Stromal cell of bone marrow (primary cell): ENCODE measurements at regions not wholly inside any gene's neighbourhood (a gene's known extent, or its start where the extent isn't known, plus 50 kb on each side); places are given as distances from the start of the nearest gene placed in this dataset.

Source experiments
- DNase-seq: peaks from one replicate; pipeline ENCODE4 v3.0.0-alpha.2; 2012; ENCODE audit warnings: low read depth

DNA sequence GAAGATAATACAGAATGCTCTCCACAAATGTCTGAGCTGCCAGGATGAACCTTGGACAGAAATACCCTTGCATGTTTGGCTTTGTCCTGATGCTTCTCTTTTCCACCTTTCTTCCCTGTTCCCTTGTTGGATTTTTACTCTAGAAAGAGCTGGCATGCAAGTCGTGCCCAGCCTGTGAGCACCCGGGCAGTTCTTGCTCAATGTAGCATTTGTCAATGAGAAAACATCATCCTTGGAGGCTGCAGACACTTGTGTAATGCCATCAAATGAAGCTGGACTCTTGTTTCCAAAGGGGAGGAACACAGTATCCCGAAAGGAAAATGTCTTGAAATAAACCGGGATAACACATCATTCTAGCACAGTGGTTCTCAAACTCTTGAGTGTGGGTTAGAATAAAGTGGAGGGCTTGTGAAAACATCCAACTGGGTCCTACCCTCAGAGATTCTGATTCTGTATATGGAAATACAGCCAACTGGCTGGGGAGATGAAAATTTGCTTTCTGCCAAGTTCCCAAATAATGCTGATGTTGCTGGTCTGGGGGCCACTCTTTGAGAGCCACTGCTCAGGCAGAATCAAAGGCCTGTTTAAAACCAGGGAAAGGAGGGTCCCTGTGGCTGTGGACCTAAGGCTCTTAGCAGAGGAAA lies 237.2 kb downstream of the SPATA18 start:
- DNase-seq, result no peak

DNA sequence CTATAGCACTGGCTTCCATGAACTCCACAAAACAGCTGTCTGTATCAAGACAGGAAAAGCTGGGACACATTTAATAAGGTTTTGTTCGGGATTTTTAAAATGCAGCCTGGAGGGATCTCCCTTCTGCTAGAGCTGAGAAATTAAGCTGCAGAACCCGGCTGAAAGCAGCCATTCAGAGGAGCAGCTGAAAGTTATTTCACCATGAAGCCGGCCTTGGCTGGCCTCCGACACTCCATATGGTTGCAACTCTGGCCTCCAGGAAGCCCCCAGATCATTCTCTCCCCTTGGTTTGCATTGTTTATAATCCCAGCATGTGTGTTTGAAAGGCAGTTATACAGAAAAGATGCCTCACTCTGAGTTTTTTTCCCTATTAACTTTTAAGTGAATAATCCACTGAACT lies 239.4 kb downstream of the SPATA18 start:
- DNase-seq, result no peak

DNA sequence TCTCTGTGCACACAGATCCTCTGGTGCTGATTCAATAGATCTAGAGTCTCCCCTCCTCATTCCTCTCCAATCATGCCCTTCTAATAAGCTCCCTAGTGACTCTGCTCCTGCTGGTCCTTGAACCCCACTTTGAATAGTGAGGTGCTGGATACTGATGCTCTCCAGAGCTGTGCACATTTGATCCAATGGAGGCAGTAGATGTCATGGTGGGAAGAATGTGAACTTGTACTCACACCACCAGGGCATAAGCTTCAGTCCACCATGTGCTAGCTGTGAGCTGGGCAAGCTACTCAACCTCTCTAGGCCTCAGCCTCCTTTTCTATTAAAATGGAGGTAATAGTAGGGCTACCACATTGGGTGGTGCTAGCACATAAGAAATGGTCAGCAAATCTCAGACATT lies 241.1 kb downstream of the SPATA18 start:
- DNase-seq, result no peak

DNA sequence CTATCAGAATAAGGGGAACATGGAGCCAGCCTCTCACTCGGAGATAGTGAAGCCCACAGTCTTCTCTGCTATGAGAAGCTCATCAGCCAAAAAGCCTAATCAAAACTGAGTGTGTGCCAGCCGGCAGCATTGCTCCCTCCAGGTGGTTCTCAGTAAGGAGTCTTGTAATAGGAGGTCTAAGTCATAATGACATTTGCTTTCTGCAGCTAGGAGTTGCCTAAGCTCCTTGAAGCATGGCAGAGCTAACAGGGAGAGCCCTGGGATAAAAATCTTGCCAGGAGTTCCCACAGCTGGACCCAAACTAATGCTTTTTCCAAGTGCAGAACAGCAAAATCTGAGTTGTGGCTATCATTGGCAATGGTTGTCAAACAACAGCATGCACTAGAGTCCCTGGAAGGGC lies 245.2 kb downstream of the SPATA18 start:
- no peak for DNase-seq

DNA sequence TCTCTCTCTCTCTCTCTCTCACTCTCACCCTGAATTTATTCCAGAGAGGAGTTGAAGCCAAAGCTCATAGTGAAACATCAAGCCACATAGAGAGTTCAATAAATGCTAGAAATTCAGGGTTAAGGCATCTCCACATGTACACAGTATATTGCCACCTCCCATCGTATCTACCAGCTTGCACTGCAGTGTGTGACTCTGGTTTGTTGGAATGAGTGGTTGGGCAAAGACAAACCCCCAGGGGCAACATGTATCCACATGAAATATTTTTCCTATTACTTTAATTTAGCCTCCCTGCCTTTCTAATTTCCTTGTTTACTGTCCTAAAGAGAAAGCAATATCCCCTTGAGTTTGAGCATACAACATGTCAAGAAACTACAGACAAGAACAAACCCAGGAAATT lies 247.3 kb downstream of the SPATA18 start:
- DNase-seq, result peak; percentile 24

DNA sequence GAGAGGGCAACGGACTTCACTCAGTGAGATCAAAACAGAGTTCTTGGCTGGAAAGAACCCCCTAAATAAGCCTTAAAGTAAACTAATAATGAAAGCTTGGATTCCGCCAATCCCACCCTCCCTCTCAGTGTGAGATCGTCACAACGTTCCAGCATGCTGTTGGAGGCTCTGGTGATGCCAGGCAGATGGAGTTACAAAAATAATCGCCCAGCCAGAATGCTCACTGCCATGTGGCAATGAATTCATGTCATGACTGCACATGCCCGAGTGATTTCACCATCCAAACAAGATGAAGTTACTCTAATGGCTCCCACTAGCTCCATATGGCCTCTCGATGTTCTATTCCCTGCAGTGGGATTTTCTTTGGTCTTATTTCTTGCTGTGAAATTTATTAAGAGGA lies 248.0 kb downstream of the SPATA18 start:
- DNase-seq, result no peak

DNA sequence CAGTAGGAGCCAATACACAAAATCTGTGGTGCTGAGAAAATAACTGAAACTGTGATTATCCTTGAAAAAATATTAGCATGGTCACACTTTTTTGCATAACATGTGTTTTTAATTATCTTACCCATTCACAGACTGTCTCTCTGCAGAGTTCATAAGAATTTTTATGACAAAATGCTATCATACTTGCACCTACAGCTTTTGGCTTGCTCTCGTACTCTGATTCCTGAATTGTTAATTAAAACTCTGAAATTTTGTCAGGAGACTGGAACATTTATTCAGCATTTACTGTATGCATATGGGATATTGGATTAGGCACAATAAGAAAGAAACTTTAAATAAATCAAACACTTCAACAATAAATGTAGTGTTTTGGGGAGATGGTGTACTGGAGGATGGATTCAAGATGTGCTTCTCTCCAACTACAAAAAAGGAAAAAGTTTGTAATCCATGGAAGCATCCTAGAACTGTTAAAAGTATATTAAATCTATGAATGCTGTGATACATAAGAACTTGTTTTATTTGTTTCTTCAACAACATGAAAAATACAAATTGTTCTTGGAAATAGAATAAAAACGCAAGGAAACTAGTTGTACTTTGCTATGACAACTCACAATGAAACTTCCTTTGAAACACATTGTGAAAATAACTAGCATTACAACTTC lies 260.5 kb downstream of the SPATA18 start:
- no peak for DNase-seq

DNA sequence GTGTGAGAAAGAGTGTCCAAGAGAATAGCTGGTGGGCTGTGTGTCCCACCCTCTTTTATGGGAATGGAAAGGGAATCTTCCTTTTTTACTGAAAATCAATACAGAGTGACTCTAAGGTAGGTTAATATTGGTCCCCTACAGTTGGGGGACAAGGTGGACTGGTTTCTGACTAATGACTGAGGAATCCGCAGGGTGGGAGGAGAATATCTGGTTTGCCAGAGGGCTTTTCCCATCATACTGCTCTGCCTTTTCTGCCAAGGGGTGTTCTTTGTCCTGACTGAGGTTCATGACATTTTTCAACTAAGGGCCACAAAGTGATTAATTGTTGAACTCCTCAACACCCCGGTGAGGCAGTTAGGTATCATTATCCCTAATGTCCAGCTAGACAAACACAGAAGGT lies 261.6 kb downstream of the SPATA18 start:
- no peak for DNase-seq

DNA sequence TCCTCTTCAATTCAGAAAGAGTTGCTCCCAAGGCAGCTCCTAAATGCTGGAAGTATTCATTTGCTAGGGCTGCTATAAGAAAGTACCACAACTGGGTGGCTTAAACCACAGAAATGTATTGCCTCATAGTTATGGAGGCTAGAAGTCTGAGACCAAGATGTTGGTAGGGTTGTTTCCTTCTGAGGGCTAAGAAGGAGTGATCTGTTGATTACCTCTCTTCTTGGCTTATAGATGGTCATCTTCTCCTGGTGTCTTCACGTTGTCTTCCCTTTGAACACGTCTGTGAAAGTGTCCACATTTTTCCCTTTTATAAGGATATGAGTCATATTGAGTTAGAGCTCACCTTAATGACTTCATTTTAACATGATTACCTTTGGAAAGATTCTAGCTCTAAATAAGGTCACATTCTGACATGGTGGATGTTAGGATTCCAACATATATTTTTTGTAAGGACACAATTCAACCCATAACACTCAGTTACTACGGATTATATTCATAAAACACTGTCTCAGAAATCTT lies 266.3 kb downstream of the SPATA18 start:
- no peak for DNase-seq

DNA sequence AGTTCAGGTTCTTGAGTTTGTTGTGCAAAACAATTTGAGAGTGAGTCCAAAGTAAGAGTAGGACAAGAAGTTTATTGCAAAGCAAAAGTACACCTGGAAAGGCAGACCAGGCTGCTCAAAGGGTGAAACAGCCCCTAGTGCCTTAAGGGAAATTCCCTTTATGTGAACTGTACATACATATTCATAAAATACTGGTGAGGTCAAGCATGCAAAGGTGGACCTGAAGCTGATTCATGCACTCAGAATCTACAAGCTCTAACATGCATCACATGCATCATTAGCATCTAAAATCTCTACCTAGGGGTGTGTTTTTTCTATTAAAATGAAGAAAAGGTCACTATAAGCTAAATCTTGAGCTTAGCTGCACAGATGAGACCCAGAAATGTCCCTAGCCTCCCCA lies 266.9 kb downstream of the SPATA18 start:
- DNase-seq, result no peak

DNA sequence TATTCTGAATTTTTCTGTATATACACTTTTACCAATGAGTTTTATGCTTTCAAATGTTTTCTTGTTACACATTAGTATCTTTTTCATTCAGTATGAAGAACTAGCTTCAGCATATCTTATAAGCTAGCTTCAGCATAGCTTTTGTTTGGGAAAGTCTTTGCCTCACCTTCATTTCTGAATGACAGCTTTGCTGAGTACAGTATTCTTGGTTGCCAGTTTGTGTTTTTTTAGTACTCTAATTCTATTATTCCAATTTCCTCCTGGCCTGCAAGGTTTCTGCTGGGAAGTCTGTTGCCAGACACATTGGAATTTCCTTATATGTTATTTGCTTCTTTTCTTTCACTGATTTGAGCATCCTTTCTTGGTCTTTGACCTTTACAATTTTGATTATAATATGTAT lies 278.8 kb downstream of the SPATA18 start:
- DNase-seq, result no peak

DNA sequence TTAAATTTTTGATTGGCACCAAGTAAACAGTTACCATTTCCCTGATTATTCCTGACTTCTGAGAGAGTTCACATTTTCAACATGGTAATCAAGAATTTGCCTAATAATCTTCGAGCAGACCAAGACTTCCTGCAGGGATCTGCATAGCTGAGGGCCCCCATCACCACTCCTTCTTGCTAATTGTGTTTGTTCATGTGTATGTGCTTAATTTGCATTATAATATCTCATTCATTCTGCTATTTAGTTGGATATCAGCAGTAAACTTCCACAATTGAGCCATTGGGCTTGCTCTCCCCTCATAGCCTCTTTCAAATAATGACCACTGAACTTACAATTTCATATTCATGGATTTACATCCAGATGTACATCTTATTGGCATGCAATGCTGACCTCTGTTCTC lies 292.5 kb downstream of the SPATA18 start:
- DNase-seq, result no peak

DNA sequence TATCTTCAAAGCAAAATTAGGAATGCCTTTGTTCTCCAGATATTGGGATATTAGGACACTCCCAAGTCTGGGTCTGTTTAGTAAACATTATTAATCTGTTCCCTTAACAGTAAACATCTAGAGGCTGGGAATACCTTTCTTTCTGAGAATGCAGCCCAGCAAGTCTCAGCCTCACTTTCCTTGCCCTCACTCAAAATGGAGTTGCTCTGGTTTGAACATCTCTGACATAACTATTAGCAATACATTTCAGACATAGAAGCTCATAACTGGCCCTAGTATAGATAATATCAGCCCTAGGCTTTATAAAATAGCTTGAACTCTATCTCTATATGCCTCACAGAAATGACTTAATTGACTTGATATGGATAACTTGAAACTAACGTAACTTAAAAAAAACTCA lies 299.8 kb downstream of the SPATA18 start:
- DNase-seq, result no peak

DNA sequence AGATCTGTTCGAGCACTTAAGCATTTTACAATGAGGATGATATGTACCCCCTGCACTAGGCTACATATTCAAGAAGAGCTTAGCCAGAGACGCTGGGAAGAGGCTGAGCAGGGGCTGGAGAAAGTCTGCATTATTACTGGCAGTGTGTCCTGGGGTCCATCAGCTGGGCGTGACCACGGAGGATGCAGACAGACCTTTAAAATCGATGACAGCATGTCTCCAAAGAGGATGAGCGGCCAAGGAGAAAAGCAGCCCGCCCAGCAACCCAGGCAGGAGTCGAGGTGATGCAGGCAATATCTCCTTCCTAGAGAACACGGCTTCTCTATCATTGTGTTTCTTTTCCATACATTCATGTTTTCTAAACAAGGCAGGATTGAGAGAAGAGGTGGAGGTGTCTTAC lies 300.7 kb downstream of the USP46 start:
- DNase-seq, result no peak

DNA sequence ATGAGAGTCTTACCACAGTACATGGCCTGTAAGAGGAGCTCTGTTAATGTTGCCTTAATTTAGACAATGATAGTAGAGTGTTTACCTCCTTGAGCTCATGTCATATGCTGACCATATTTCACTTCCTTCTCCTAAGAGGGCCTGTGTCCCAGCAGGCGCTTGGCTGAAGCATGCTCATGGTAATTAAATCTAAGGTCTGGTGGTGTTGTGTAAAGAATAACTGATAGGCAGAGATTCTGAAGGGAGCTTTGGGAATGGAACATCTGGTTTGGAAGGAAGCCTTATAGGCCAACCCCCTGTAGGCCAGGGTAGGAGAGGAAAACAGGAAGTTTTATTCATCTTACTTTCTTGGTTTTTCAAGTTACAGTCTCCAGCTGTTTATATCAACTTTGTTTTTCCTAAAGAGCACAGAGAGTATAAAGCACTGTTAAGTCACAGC lies 300.2 kb downstream of the USP46 start:
- no peak for DNase-seq

DNA sequence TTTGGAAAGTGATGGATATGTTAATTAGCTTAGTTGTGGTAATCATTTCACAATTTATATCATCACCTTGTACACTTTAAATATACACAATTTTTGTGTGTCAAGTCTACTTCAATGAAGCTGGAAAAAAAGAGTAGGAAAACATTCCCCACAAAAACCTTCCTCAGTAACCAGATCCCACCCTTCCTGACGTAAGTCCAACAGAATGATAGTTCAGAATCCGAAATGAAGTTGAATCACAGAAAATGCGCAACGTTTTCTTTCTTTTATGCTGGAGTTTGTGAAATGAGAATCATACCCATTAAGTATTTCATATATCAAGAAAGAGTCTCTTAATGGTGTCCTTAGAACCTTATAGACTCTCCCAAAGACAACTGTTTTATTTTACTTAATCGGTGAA lies 292.9 kb downstream of the USP46 start:
- DNase-seq, result no peak

DNA sequence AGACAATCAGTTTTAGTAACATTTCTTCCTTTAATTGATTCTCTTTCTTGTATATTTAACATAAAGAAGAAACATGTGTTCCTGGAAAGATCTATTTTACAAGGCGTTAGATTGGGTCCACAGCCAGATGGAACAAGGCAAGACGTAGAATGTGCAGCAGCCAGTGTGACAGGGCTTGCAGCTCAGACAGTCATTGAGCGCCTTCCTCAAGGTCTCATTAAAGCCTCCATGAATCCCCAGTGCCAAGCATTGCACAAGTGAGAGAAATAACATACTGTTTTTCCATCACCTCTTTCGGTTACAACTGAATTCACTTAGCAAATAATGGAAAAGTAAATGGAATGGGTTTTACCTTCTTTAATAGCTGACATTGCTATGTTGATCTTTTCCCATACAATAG lies 292.5 kb downstream of the USP46 start:
- DNase-seq, result no peak

DNA sequence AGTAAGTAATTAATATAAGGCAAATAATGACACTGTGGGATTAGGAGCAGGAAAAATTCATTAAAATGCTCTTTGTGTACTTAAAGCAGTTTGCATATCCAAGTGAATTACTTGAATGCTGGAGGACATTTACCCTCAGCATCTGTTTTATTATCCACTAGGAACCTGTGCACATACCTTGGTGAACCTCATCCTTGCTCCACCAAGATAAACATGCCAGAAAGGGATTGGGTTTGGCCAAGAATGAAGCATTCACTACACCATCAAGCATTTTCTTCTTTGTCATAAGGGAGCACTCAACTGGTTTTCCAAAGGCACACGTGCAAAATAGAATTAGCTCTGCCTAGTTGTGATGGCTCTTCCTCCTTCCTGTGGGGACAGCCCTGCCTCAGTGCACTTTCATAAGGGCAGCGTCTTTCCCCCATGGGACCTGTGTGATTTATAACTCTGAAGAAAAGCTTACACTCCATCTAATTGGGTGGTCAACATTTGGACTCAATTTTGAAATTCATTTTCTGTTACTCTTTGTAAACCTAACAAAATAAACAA lies 291.7 kb downstream of the USP46 start:
- DNase-seq, result no peak

DNA sequence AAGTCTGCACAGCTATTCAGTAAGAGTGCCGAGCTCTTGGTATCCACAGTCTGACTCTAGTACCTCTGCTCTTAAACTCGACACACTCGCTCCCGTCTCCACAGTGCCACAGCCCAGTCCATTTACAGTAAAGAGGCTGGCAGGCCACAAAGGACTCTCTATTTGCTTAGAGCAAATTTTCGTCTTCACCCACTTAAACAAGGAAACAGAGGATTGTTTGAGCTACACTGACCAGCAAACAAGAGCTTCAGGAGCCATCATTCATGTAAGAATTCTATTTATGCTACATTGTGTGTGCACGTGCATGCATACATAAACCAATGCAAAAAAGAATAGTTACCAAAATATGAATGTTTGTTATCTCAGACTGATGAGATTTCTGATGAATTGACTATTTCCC lies 290.2 kb downstream of the USP46 start:
- DNase-seq, result no peak

DNA sequence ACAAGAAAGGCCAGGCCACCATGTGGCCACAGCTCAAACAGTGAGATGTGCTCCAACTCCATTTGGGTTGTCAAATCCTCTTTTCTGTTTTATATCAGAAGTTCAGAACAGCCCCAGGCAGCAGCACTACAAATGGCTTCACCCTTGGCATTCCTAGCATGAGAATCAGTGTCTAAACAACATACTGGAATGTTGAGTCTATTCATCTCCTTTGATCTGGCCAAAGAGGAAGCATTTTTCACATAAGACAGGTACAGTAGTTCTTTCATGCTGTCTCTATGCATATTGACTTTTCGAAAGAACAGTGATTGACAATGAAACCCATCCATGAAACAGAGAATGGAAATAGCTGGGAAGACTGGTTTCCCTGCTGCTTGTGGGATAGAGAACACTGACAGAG lies 289.5 kb downstream of the USP46 start:
- no peak for DNase-seq

DNA sequence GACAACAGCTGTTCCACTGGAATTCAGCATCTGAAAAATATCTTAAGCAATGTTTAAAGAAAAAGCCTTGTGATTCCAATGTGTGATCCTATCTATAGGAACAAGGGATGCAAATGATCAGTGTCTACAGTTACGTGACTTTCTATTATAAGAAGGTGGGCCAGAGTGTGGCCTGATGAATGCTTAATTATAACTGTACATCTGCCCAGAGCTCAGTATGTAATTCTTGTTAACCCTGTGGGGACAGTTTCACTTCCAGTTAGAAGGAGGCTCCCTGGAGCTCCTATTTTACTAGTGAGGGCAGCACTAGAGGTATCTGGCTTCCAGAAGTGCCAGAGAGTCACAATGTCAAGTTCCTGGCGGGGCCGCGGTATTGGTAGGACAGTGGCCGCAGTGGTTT lies 288.5 kb downstream of the USP46 start:
- DNase-seq, result no peak

DNA sequence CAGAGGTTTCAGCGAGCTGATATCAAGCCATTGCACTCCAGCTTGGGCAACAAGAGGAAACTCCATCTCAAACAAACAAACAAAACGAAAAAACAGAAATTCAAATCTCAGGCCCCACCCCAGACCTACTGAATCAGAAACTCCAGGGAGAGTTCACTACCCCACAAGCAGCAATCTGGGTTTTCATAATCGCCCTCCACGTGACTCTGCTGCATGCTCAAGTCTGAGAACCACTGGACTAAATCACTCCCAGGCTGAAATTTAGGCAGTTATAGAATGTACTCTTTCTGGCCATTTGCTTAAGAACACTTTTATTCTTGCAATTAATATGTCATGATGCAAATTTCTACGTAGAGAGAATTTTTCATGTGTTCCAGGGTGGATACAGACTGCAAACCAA lies 287.3 kb downstream of the USP46 start:
- DNase-seq, result no peak

DNA sequence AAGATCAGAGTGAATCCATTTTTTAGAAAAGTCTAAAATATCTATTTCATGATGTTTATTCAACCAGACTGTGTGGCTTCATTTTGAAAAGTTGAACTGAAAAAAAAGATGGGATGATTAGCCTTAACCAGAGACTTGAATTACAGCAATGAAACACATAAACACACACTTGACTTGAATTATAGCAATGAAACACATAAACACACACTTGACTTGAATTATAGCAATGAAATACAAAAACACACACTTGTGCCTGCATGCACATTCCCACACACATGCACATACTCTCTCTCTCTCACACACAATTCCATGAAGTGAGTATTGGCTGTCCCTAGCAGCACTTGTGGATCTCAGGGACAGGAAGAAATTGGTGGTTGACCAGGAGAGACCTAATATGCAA lies 286.8 kb downstream of the USP46 start:
- DNase-seq, result no peak

DNA sequence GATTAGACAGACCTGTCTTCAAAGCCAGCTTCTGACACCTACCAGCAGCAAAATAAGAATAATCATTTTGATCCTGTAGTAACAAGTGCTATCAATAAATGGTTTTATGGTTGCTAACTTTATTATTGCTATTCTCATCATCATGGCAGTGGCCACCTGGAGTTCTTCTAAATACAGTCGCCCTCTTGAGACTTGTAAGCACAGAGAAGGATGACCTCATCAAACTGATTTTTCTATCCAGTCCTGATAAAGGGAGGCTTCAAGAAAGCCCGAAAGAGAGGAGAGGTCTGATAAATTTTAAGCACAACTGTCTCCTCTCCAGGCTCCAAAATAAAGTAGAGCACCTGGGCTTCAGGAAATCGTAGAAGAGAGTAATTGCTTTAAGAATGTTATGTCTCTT lies 286.4 kb downstream of the USP46 start:
- DNase-seq, result no peak
